ENCODE measurements at regions not wholly inside any gene's neighbourhood (a gene's known extent, or its start where the extent isn't known, plus 50 kb on each side); places are given as distances from the start of the nearest gene placed in this dataset.
"Not testable (repeated sequence)": the region's sequence is repeated elsewhere in the genome, so short reads cannot be mapped to it uniquely, and the experiment has no call there.

- TF ChIP-seq EP300 (IDR thresholded peaks at IDR 0.05; ENCODE audit: borderline replicate concordance in 1 of 2, low read depth in 2 of 2, low read length in 2 of 2) = no peak
Observed at GRCh38 chr2:36097022-36097421, 258.6 kb upstream of the CRIM1 start (continued).

- FAIRE-seq; H2AK5ac ChIP-seq (ENCODE audit: low read depth, low read length); H2BK20ac ChIP-seq (ENCODE audit: low read length); H3K4ac ChIP-seq (replicated peaks; ENCODE audit: insufficient read length, low read depth, low read length); DNase-seq (ENCODE audit: low read depth in 1 of 2, low spot score in 2 of 2); H3K79me2 ChIP-seq (ENCODE audit: control insufficient read depth in 1 of 2, insufficient read depth in 2 of 2, low read length in 2 of 2); H2BK5ac ChIP-seq (ENCODE audit: low read depth, low read length); H3K4me3 ChIP-seq (ENCODE audit: extremely low read depth in 1 of 4, insufficient read depth in 2 of 4, low read depth in 3 of 4, low read length in 4 of 4); POLR2A ChIA-PET (ENCODE audit: partially characterized antibody); CTCF ChIA-PET (ENCODE audit: partially characterized antibody); H4K20me1 ChIP-seq (replicated peaks in 1 of 2; ENCODE audit: control insufficient read depth in 1 of 2, insufficient read depth in 2 of 2, low read length in 2 of 2); H3K79me1 ChIP-seq (ENCODE audit: low read depth, low read length); H3K36me3 ChIP-seq (ENCODE audit: control insufficient read depth in 2 of 4, insufficient read depth in 4 of 4, low read length in 3 of 4); H3K4me1 ChIP-seq (replicated peaks in 1 of 4; ENCODE audit: control insufficient read depth in 3 of 4, insufficient read depth in 4 of 4, low read length in 3 of 4); H2AFZ ChIP-seq (ENCODE audit: low read length); H2BK120ac ChIP-seq (replicated peaks; ENCODE audit: low read depth, low read length); H3K9ac ChIP-seq (replicated peaks in 1 of 4; ENCODE audit: extremely low read depth in 1 of 4, low read depth in 3 of 4, low read length in 3 of 4); H3K14ac ChIP-seq (ENCODE audit: insufficient read length); H3K4me2 ChIP-seq (ENCODE audit: insufficient read depth in 1 of 2, low read depth in 2 of 2, low read length in 2 of 2); H3K56ac ChIP-seq (replicated peaks; ENCODE audit: insufficient read length, low read depth, low read length); H3K23ac ChIP-seq (ENCODE audit: insufficient read length); H4K91ac ChIP-seq (replicated peaks; ENCODE audit: insufficient read length, low read length); H3K18ac ChIP-seq (ENCODE audit: extremely low read depth, low read length); H3K27me3 ChIP-seq (replicated peaks in 1 of 4; ENCODE audit: control insufficient read depth in 3 of 4, extremely low read depth in 1 of 4, insufficient read depth in 3 of 4, low read length in 3 of 4); H2BK12ac ChIP-seq (ENCODE audit: low read depth, low read length); H4K5ac ChIP-seq (ENCODE audit: insufficient read length, low read depth, low read length); H4K8ac ChIP-seq (ENCODE audit: extremely low read depth, insufficient read depth, low read length); H3K27ac ChIP-seq (ENCODE audit: low read depth, low read length); H3K23me2 ChIP-seq (ENCODE audit: low read depth, low read length); H2BK15ac ChIP-seq (ENCODE audit: low read length): not testable (repeated sequence)
- peaks cover 9 to 19% of the 10 kb centered on the region in 2 experiments for H3K9me3 ChIP-seq (ENCODE audit: insufficient read depth in 2 of 2, low read depth in 1 of 2, low read length in 1 of 2)
- 94% methylated on average over 26 of the region's 26 CpGs; no CpG with 5 or more reads in 1 of the 2 experiments for WGBS, 2 experiments (ENCODE audit: extremely low coverage in 1 of 2, insufficient coverage in 1 of 2, insufficient read length in 1 of 2, insufficient replicate concordance in 2 of 2, low coverage in 1 of 2, low lambda C conversion rate in 2 of 2, missing lambda C conversion rate in 1 of 2)
Observed at GRCh38 chr2:36091844-36092741, 263.5 kb upstream of the CRIM1 start.

Data from H1 (cell line).